Smooth muscle cell (in vitro differentiated cells): ENCODE measurements at regions not wholly inside any gene's neighbourhood (a gene's known extent, or its start where the extent isn't known, plus 50 kb on each side); places are given as distances from the start of the nearest gene placed in this dataset.

Experiments
- DNase-seq: peaks from one replicate; lab custom pipeline; 2025; ENCODE audit not compliant: unreplicated experiment; lab: John Stamatoyannopoulos, UW
- H2AFZ ChIP-seq: fragments of 200-600 bp; sonication (generic); 2 replicates; pipeline ENCODE4 v1.6.0; 2016; ENCODE audit warnings: antibody characterized with exemption, low read depth, mild to moderate bottlenecking
- H3F3A ChIP-seq: fragments of 200-600 bp; sonication (generic); 2 replicates; pipeline ENCODE4 v1.6.0; 2017; ENCODE audit warnings: antibody characterized with exemption, low read depth
- H3K27ac ChIP-seq: fragments of 200-600 bp; sonication (generic); 2 replicates; pipeline ENCODE4 v1.5.1; 2016; ENCODE audit warnings: low read depth, mild to moderate bottlenecking
- H3K27me3 ChIP-seq: fragments of 200-600 bp; sonication (generic); 2 replicates; pipeline ENCODE4 v1.6.1; 2016; ENCODE audit warnings: low read depth, mild to moderate bottlenecking
- H3K36me3 ChIP-seq: fragments of 200-600 bp; sonication (generic); 2 replicates; pipeline ENCODE4 v1.5.1; 2016; ENCODE audit warnings: low read depth
- H3K4me1 ChIP-seq: fragments of 200-600 bp; sonication (generic); 2 replicates; pipeline ENCODE4 v1.5.1; 2016; ENCODE audit warnings: low read depth
- H3K4me2 ChIP-seq: fragments of 200-600 bp; sonication (generic); 2 replicates; pipeline ENCODE4 v1.6.0; 2016; ENCODE audit warnings: mild to moderate bottlenecking
- H3K4me3 ChIP-seq: fragments of 200-600 bp; sonication (generic); 2 replicates; pipeline ENCODE4 v1.5.1; 2016; ENCODE audit warnings: mild to moderate bottlenecking
- H3K79me2 ChIP-seq: fragments of 200-600 bp; sonication (generic); 2 replicates; pipeline ENCODE4 v1.6.0; 2016; ENCODE audit warnings: low read depth, mild to moderate bottlenecking
- H3K9ac ChIP-seq: fragments of 200-600 bp; sonication (generic); 2 replicates; pipeline ENCODE4 v1.6.0; 2016; ENCODE audit warnings: low read depth
- H3K9me3 ChIP-seq: fragments of 200-600 bp; sonication (generic); replicated peaks from 2 replicates; pipeline ENCODE4 v1.5.1; 2016; ENCODE audit warnings: low read depth
- H4K20me1 ChIP-seq: fragments of 200-600 bp; sonication (generic); 2 replicates; pipeline ENCODE4 v1.6.0; 2016; ENCODE audit warnings: low read depth
- CTCF ChIP-seq: fragments of 200-600 bp; sonication (generic); IDR thresholded peaks from 2 replicates; pipeline ENCODE4 v1.5.1; 2017; ENCODE audit warnings: borderline replicate concordance, mild to moderate bottlenecking, antibody characterized with exemption; ENCODE audit not compliant: insufficient read depth, poor library complexity, severe bottlenecking
- WGBS: methylation state at CpG from one replicate; pipeline ENCODE4 v1.1.7; 2016; ENCODE audit warnings: low lambda C conversion rate; 5-methylcytosine and 5-hydroxymethylcytosine counted together

- H3K9me3 ChIP-seq = no peaks in the 10 kb centered on the region
- no peaks in the 10 kb centered on the region for H3K27me3 ChIP-seq
- H3K4me2 ChIP-seq = no peak overlapping the region
- no peak for TF ChIP-seq CTCF
- no peaks in the 10 kb centered on the region for H4K20me1 ChIP-seq
- no peaks in the 10 kb centered on the region for H3K36me3 ChIP-seq
- H3F3A ChIP-seq = no peaks in the 10 kb centered on the region
- 77% methylated on average over 1 of the region's 1 CpG for WGBS
- H2AFZ ChIP-seq = no peak overlapping the region
- no peaks in the 10 kb centered on the region for H3K79me2 ChIP-seq
- no peak for DNase-seq
- no peak overlapping the region for H3K27ac ChIP-seq
- H3K4me3 ChIP-seq = no peak overlapping the region
- H3K4me1 ChIP-seq = no peaks in the 10 kb centered on the region
- no peak overlapping the region for H3K9ac ChIP-seq
Observed at GRCh38 chr3:31422237-31422636, 110.5 kb upstream of the STT3B start.

GRCh38 chr3:31423482-31423881 lies 109.2 kb upstream of the STT3B start:
- no peaks in the 10 kb centered on the region for H3K36me3 ChIP-seq
- TF ChIP-seq CTCF = no peak
- peak overlapping the region; percentile 51 for H3K27ac ChIP-seq
- no peaks in the 10 kb centered on the region for H3F3A ChIP-seq
- DNase-seq = no peak
- no peak overlapping the region for H3K9ac ChIP-seq
- no peak overlapping the region for H3K4me3 ChIP-seq
- peak overlapping the region; percentile 4 for H2AFZ ChIP-seq
- H3K9me3 ChIP-seq = no peaks in the 10 kb centered on the region
- no peaks in the 10 kb centered on the region for H4K20me1 ChIP-seq
- WGBS = 79% methylated on average over 2 of the region's 2 CpGs
- H3K4me2 ChIP-seq = peak overlapping the region; percentile 25
- H3K79me2 ChIP-seq = no peaks in the 10 kb centered on the region
- no peaks in the 10 kb centered on the region for H3K27me3 ChIP-seq
- no peaks in the 10 kb centered on the region for H3K4me1 ChIP-seq

GRCh38 chr3:31425401-31425800 lies 107.3 kb upstream of the STT3B start:
- no peak overlapping the region for H3K4me2 ChIP-seq
- H3K36me3 ChIP-seq = no peaks in the 10 kb centered on the region
- no peak overlapping the region for H3K9ac ChIP-seq
- DNase-seq = no peak
- H3F3A ChIP-seq = no peaks in the 10 kb centered on the region
- no peaks in the 10 kb centered on the region for H3K4me1 ChIP-seq
- no peak overlapping the region for H3K27ac ChIP-seq
- H2AFZ ChIP-seq = no peak overlapping the region
- H3K9me3 ChIP-seq = no peaks in the 10 kb centered on the region
- H3K79me2 ChIP-seq = no peaks in the 10 kb centered on the region
- H4K20me1 ChIP-seq = no peaks in the 10 kb centered on the region
- H3K27me3 ChIP-seq = no peaks in the 10 kb centered on the region
- no peak overlapping the region for H3K4me3 ChIP-seq
- TF ChIP-seq CTCF = no peak

- Histone ChIP-seq H3K27ac (no peak overlapping the region), H2AFZ (no peak overlapping the region), H3K4me2 (no peak overlapping the region), H3K36me3 (no peaks in the 10 kb centered on the region), H3K4me1 (no peaks in the 10 kb centered on the region), H3K79me2 (no peaks in the 10 kb centered on the region), H3K4me3 (no peak overlapping the region), H3K9me3 (no peaks in the 10 kb centered on the region), H3K9ac (no peak overlapping the region), H4K20me1 (no peaks in the 10 kb centered on the region), H3K27me3 (no peaks in the 10 kb centered on the region), H3F3A (no peaks in the 10 kb centered on the region)
- DNase-seq = no peak
- 92% methylated on average over 1 of the region's 1 CpG for WGBS
- no peak for TF ChIP-seq CTCF
Observed at GRCh38 chr3:31427623-31428022, 105.1 kb upstream of the STT3B start.
